Cardiac fibroblast (primary cell): ENCODE measurements at regions not wholly inside any gene's neighbourhood (a gene's known extent, or its start where the extent isn't known, plus 50 kb on each side); places are given as distances from the start of the nearest gene placed in this dataset.

Experiments used
- DNase-seq, 2 donors: peaks; one replicate each; pipeline versions ENCODE4 v3.0.0 to v3.0.0-alpha.2; 2010; ENCODE audit warnings: low read depth in 2 of 2
- H3K4me3 ChIP-seq, 2 donors: replicated peaks in 1 of 2; 1 replicate in 1 of 2; 2 replicates in 1 of 2; pipeline ENCODE4 v1.5.1; 2011; ENCODE audit warnings: low read depth in 2 of 2, low read length in 2 of 2, mild to moderate bottlenecking in 2 of 2, moderate library complexity in 1 of 2
- CTCF ChIP-seq: IDR thresholded peaks from one replicate; pipeline ENCODE4 v1.5.1; 2011; ENCODE audit warnings: low read depth, mild to moderate bottlenecking, low read length, inconsistent platforms

- TF ChIP-seq CTCF: no peak
- H3K4me3 ChIP-seq: no peak overlapping the region
- DNase-seq: no peak
Measured at GRCh38 chr4:180219080-180219479, 2024.1 kb upstream of the TENM3 start.

DNA sequence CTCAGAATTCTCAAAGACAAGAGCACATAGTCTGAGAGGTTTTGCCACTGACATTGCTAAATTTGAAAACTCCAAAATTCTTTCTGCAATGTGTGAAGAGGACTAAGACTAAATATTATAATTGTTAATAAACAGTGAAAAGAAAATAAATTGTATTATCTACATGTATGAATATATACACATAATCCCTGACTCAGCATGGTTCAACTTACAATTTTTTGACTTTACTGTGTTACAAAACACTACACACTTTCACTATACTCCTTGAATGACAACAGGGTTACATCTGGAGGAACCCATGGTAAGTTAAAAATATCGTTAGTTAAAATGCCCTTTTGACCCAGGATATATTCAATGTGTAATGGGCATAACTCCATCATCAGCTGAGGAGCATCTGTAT is 2017.2 kb upstream of the TENM3 start:
- no peak for TF ChIP-seq CTCF
- DNase-seq: no peak
- no peak overlapping the region for H3K4me3 ChIP-seq

GRCh38 chr4:180234730-180235129 is 2008.5 kb upstream of the TENM3 start:
- no peak for DNase-seq

GRCh38 chr4:180240670-180241069 is 2002.5 kb upstream of the TENM3 start:
- DNase-seq: no peak
- no peak for TF ChIP-seq CTCF
- no peak overlapping the region for H3K4me3 ChIP-seq

More at GRCh38 chr4:180234730-180235129, 2008.5 kb upstream of the TENM3 start:
- H3K4me3 ChIP-seq: no peak overlapping the region
- TF ChIP-seq CTCF: no peak

DNA sequence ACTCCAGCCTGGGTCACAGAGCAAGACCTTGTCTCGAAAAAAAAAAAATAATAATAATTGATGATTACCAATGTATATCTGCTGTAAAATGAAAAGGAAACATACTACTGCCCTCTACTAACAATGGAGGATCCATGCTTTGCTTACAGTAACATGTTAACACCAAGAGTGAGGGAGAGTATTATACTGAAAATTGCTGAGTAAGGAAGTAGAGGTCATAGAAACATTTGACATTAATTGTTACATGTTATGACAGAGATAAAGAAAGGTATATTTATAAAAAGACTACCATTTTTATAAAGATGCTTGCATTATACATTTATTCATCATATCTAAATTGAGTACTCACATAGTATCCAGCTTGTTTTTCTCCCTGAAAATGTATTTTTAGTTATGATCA is 1989.8 kb upstream of the TENM3 start:
- H3K4me3 ChIP-seq: no peak overlapping the region
- no peak for DNase-seq
- TF ChIP-seq CTCF: no peak

- H3K4me3 ChIP-seq: no peak overlapping the region
- no peak for TF ChIP-seq CTCF
- DNase-seq: no peak
Measured at GRCh38 chr4:180261346-180261745, 1981.9 kb upstream of the TENM3 start.

- TF ChIP-seq CTCF: no peak
- no peak overlapping the region for H3K4me3 ChIP-seq
- no peak for DNase-seq
Measured at GRCh38 chr4:180280076-180280475, 1963.1 kb upstream of the TENM3 start.
